Heart left ventricle (tissue), 16 donors: ENCODE measurements at regions not wholly inside any gene's neighbourhood (a gene's known extent, or its start where the extent isn't known, plus 50 kb on each side); places are given as distances from the start of the nearest gene placed in this dataset.

Experiments
- ATAC-seq, 4 donors: fragments of 200-7000 bp; cut with Tn5 transposase; one replicate each; pipeline ENCODE4 v1.9.1; 2020 to 2022; ENCODE audit warnings: moderate library complexity in 4 of 4, mild to moderate bottlenecking in 3 of 4, moderate number of reproducible peaks in 1 of 4
- DNase-seq, 5 donors: peaks; one replicate each; pipeline ENCODE4 v3.0.0-alpha.2; 2020
- H3K27ac ChIP-seq, 12 donors: fragments of 200-600 bp; sonication (generic) in 4 of 12; one replicate each; pipeline versions ENCODE4 v1.5.0 to v1.8.0; 2016 to 2022; ENCODE audit warnings: mild to moderate bottlenecking in 2 of 12
- H3K27me3 ChIP-seq, 9 donors: fragments of 200-600 bp; sonication (generic) in 2 of 9; one replicate each; pipeline versions ENCODE4 v1.5.1 to v1.8.0; 2016 to 2022; ENCODE audit warnings: mild to moderate bottlenecking in 3 of 9
- H3K36me3 ChIP-seq, 9 donors: fragments of 200-600 bp; sonication (generic) in 2 of 9; one replicate each; pipeline versions ENCODE4 v1.5.0 to v1.8.0; 2018 to 2022; ENCODE audit warnings: mild to moderate bottlenecking in 2 of 9
- H3K4me1 ChIP-seq, 12 donors: fragments of 200-600 bp; sonication (generic) in 4 of 12; one replicate each; pipeline versions ENCODE4 v1.5.0 to v1.8.0; 2016 to 2022; ENCODE audit warnings: mild to moderate bottlenecking in 3 of 12
- H3K4me3 ChIP-seq, 12 donors: fragments of 200-600 bp; sonication (generic) in 4 of 12; one replicate each; pipeline versions ENCODE4 v1.5.0 to v1.8.0; 2017 to 2022; ENCODE audit warnings: mild to moderate bottlenecking in 9 of 12, moderate library complexity in 4 of 12
- H3K9me3 ChIP-seq, 12 donors: fragments of 200-600 bp; sonication (generic) in 4 of 12; one replicate each; pipeline versions ENCODE4 v1.5.0 to v1.8.0; 2016 to 2022; ENCODE audit warnings: mild to moderate bottlenecking in 1 of 12
- CTCF ChIP-seq, 12 donors: fragments of 200-600 bp; sonication (generic) in 4 of 12; IDR thresholded peaks; one replicate each; pipeline versions ENCODE4 v1.5.0 to v1.8.0; 2018 to 2022; ENCODE audit warnings: antibody characterized with exemption in 12 of 12, mild to moderate bottlenecking in 5 of 12
- POLR2A ChIP-seq, 2 donors: fragments of 450-650 bp; IDR thresholded peaks; one replicate each; pipeline ENCODE4 v1.6.1; 2017; ENCODE audit warnings: antibody characterized with exemption in 2 of 2, mild to moderate bottlenecking in 2 of 2, moderate library complexity in 2 of 2
- WGBS, 4 donors: extraction: QIAGEN DNeasy Blood & Tissue Kit in 2 of 4; methylation state at CpG; one replicate each; pipeline versions ENCODE4 v1.1.5 to v1.1.7; 2013 to 2018; 5-methylcytosine and 5-hydroxymethylcytosine counted together
- intact Hi-C, 10 donors: fragments of 100-400 bp; cut with DNase I; formaldehyde crosslinking; loops; one replicate each; pipeline versions ENCODE4 v1.11.1 to v1.14.2; 2022
- donor health status: ischemic (EF 13 %, LVEDD 7.1; RV severe dilation, severe dysfunction).
- donor health status: healthy with polysubstance abuse.
- donor health status: DM: no; HTN: yes; CAD: no.
- donor health status: DM: no; HTN: no; CAD: no.
- donor health status: ischemic (EF 25% LVEDD 6.9; RV normal size, moderate dysfunction).
- donor health status: ischemic (EF 25% LVEDD 5.7; RV mildly dilated, moderate dysfunction).
- donor health status: healthy.
- donor health status: DM: yes; HTN: yes; CAD: no.
- donor health status: ischemic (EF 35%, LVEDD 5.7; RV mildly dilated, moderate dysfunction).
- donor health status: nonischemic (EF 11% LVEDD 7.7; RV severe dilation, severe dysfunction).
- donor health status: DM: yes; HTN: yes; CAD: no.
- donor health status: PGD.
- donor health status: ischemic (EF 29% LVEDD 5.4; RV normal size, mild dysfunction).
- donor health status: nonischemic (EF 23%, LVEDD 6.1; RV moderate dilation, normal function).

DNA sequence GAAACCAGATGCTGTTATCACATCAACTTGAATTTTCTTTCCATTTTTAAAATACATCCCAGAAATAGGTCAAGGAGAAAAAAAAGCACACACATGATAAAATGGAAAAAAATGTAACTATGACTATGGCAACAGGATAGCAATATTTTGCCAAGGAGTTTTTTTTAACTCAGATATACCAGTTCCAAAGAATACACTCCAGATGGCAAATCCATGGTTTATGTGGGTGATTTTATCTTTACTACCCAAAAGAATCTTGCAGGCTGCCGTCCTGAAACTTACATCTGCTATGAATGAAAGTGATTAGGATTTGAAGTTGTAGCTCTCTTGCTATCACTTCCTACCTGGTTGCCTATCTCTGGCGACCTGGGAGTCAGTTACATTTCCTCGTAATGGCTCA lies 91.0 kb upstream of the PLPPR4 start:
- DNase-seq = no peak
- H3K4me1 ChIP-seq = no peaks in the 10 kb centered on the region
- H3K36me3 ChIP-seq = no peaks in the 10 kb centered on the region
- WGBS, 4 donors = 68 to 74% (median 72%) methylated on average over 3 of the region's 3 CpGs
- H3K27me3 ChIP-seq = peaks cover 0 to 4% (median 0%) of the 10 kb centered on the region in 9 donors
- no peak for ATAC-seq
- no peak for TF ChIP-seq CTCF (IDR thresholded peaks at IDR 0.05)
- no peak for TF ChIP-seq POLR2A (IDR thresholded peaks at IDR 0.05)
- no peaks in the 10 kb centered on the region for H3K9me3 ChIP-seq
- intact Hi-C loops = no loop called here
- no peak overlapping the region for H3K4me3 ChIP-seq
- H3K27ac ChIP-seq = no peak overlapping the region

DNA sequence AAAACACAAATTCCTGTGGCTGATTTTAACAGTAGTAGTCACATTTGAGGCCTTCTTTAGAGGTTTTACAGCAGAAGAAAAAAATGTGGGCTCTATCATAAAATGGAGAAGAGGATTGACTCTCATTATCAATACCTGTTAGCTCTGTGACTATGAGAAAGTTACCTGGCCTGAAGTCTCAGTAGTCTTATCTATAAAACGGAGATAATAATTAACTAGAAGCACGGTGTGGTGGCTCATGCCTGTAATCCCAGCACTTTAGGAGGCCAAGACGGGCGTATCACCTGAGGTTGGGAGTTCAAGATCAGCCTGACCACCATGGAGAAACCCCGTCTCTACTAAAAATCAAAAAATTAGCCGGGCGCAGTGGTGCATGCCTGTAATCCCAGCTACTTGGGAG lies 90.4 kb upstream of the PLPPR4 start:
- Histone ChIP-seq H3K27ac (no peak overlapping the region), H3K4me3 (no peak overlapping the region), H3K36me3 (no peaks in the 10 kb centered on the region), H3K4me1 (no peaks in the 10 kb centered on the region), H3K27me3 (peaks cover 0 to 4% (median 0%) of the 10 kb centered on the region in 9 donors), H3K9me3 (no peaks in the 10 kb centered on the region)
- no peak for ATAC-seq
- DNase-seq = no peak
- WGBS, 4 donors = 89 to 96% (median 94%) methylated on average over 7 of the region's 7 CpGs
- TF ChIP-seq POLR2A (IDR thresholded peaks at IDR 0.05) (no peak), CTCF (IDR thresholded peaks at IDR 0.05) (no peak)
- intact Hi-C loops = no loop called here

DNA sequence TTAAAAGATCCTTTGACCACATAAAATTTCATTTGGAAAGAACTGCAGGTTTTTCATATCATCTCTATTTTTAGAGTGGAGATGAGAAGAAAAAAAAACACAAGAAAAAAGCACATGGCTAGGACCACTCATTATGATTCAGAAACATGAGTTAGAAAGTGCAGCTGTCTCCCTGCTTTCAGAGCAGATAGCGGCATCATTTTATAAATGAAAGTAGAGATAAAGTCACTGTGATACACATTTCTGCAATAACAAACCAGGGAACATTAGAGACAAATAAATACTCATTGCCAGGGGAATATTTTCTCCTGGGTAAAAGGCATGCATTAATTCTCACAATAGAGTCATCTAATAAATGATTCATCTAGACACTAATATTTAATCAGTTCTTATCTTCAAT lies 87.5 kb upstream of the PLPPR4 start:
- H3K4me1 ChIP-seq = peaks cover 0 to 9% (median 4%) of the 10 kb centered on the region in 12 donors
- no peaks in the 10 kb centered on the region for H3K9me3 ChIP-seq
- intact Hi-C loops = loop anchor here in 3 of 10 donors (5.0 kb wide), 2 partner anchors 306 to 531 kb away; no protein-coding TSS in a partner anchor
- no peaks in the 10 kb centered on the region for H3K36me3 ChIP-seq
- no peak for ATAC-seq
- no peak overlapping the region for H3K4me3 ChIP-seq
- TF ChIP-seq CTCF (IDR thresholded peaks at IDR 0.05) (no peak), POLR2A (IDR thresholded peaks at IDR 0.05) (no peak)
- no peak overlapping the region for H3K27ac ChIP-seq
- 64 to 89% (median 78%) methylated on average over 1 of the region's 1 CpG for WGBS, 4 donors
- peaks cover 0 to 4% (median 0%) of the 10 kb centered on the region in 9 donors for H3K27me3 ChIP-seq
- DNase-seq = no peak

DNA sequence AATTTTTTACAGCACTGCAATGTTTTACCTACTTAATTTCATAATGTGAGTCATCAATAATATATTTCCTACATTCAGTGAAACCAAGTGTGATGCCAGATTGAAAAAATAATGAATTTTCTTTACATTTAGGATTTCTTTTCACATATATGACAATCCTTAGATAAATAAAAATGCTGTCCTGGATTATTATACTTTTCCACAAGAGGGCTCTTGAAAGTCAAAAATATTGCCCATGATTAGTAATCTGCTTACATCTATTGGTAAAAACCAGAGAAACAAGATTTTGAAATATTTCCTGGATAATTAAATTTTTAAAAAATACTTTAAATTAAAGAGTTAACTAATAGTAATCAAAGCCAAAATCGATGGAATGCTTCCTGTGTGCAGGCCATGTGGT lies 86.8 kb upstream of the PLPPR4 start:
- Histone ChIP-seq H3K36me3 (no peaks in the 10 kb centered on the region), H3K4me3 (no peak overlapping the region), H3K27ac (no peak overlapping the region), H3K4me1 (peaks cover 0 to 9% (median 4%) of the 10 kb centered on the region in 12 donors), H3K9me3 (no peaks in the 10 kb centered on the region), H3K27me3 (peaks cover 0 to under 1% (median 0%) of the 10 kb centered on the region in 9 donors)
- TF ChIP-seq POLR2A (IDR thresholded peaks at IDR 0.05) = no peak
- no peak for TF ChIP-seq CTCF (IDR thresholded peaks at IDR 0.05)
- intact Hi-C loops = loop anchor here in 3 of 10 donors (5.0 kb wide), 2 partner anchors 305 to 530 kb away; no protein-coding TSS in a partner anchor
- 45 to 56% (median 47%) methylated on average over 1 of the region's 1 CpG for WGBS, 4 donors
- ATAC-seq (no peak), DNase-seq (no peak)
